ENCODE measurements at regions not wholly inside any gene's neighbourhood (a gene's known extent, or its start where the extent isn't known, plus 50 kb on each side); places are given as distances from the start of the nearest gene placed in this dataset.
A peak's percentile ranks its signal among the peaks of the same experiment; 100 is the strongest.

- no peak overlapping the region for H3K9ac ChIP-seq (ENCODE audit: low read length)
- DNase-seq, result no peak
Observed at GRCh38 chr6:66230591-66230990, 523.6 kb upstream of the EYS start.

GRCh38 chr6:66226109-66226508, 519.1 kb upstream of the EYS start:
- no peak for TF ChIP-seq CTCF (IDR thresholded peaks at IDR 0.05; ENCODE audit: low read length)
- TF ChIP-seq EZH2 (optimal IDR thresholded peaks at IDR 0.05; ENCODE audit: low read depth, low read length), result no peak
- TF ChIP-seq EZH2phosphoT487 (IDR thresholded peaks at IDR 0.05; ENCODE audit: low read length), result no peak
- no peak overlapping the region for H3K4me3 ChIP-seq (ENCODE audit: low read length)
- no peaks in the 10 kb centered on the region for H3K9me2 ChIP-seq (replicated peaks; ENCODE audit: insufficient read depth, low read length)
- H2AFZ ChIP-seq (ENCODE audit: low read length), result no peak overlapping the region
- H3K79me2 ChIP-seq (ENCODE audit: low read length), result no peaks in the 10 kb centered on the region
- DNase-seq, result no peak
- H3K4me1 ChIP-seq (ENCODE audit: low read length), result no peaks in the 10 kb centered on the region
- no peak overlapping the region for H3K9ac ChIP-seq (ENCODE audit: low read length)
- H4K20me1 ChIP-seq (ENCODE audit: insufficient read depth, low read length), result no peaks in the 10 kb centered on the region
- H3K27ac ChIP-seq (ENCODE audit: low read length), result no peak overlapping the region
- no peaks in the 10 kb centered on the region for H3F3A ChIP-seq (ENCODE audit: insufficient read depth, low read length)
- no peak overlapping the region for H3K4me2 ChIP-seq (ENCODE audit: low read depth, low read length)
- H3K36me3 ChIP-seq (replicated peaks; ENCODE audit: insufficient read depth, low read length), result no peaks in the 10 kb centered on the region
- H3K9me3 ChIP-seq (replicated peaks; ENCODE audit: insufficient read depth, low read length), result no peaks in the 10 kb centered on the region
- no peaks in the 10 kb centered on the region for H3K27me3 ChIP-seq (replicated peaks; ENCODE audit: insufficient read depth, low read length)

More at GRCh38 chr6:66230591-66230990, 523.6 kb upstream of the EYS start:
- Histone ChIP-seq H3F3A (ENCODE audit: insufficient read depth, low read length) (no peaks in the 10 kb centered on the region), H3K79me2 (ENCODE audit: low read length) (no peaks in the 10 kb centered on the region), H3K9me2 (replicated peaks; ENCODE audit: insufficient read depth, low read length) (no peaks in the 10 kb centered on the region), H3K27me3 (replicated peaks; ENCODE audit: insufficient read depth, low read length) (no peaks in the 10 kb centered on the region), H4K20me1 (ENCODE audit: insufficient read depth, low read length) (no peaks in the 10 kb centered on the region), H3K4me1 (ENCODE audit: low read length) (no peaks in the 10 kb centered on the region), H2AFZ (ENCODE audit: low read length) (no peak overlapping the region), H3K9me3 (replicated peaks; ENCODE audit: insufficient read depth, low read length) (no peaks in the 10 kb centered on the region), H3K4me2 (ENCODE audit: low read depth, low read length) (no peak overlapping the region), H3K4me3 (ENCODE audit: low read length) (no peak overlapping the region), H3K27ac (ENCODE audit: low read length) (no peak overlapping the region), H3K36me3 (replicated peaks; ENCODE audit: insufficient read depth, low read length) (no peaks in the 10 kb centered on the region)
- TF ChIP-seq CTCF (IDR thresholded peaks at IDR 0.05; ENCODE audit: low read length) (no peak), EZH2 (optimal IDR thresholded peaks at IDR 0.05; ENCODE audit: low read depth, low read length) (no peak), EZH2phosphoT487 (IDR thresholded peaks at IDR 0.05; ENCODE audit: low read length) (no peak)

- no peaks in the 10 kb centered on the region for H3K79me2 ChIP-seq (ENCODE audit: low read length)
- H3K4me3 ChIP-seq (ENCODE audit: low read length), result no peak overlapping the region
- no peak overlapping the region for H2AFZ ChIP-seq (ENCODE audit: low read length)
- TF ChIP-seq EZH2 (optimal IDR thresholded peaks at IDR 0.05; ENCODE audit: low read depth, low read length) (no peak), CTCF (IDR thresholded peaks at IDR 0.05; ENCODE audit: low read length) (no peak), EZH2phosphoT487 (IDR thresholded peaks at IDR 0.05; ENCODE audit: low read length) (no peak)
- H4K20me1 ChIP-seq (ENCODE audit: insufficient read depth, low read length), result no peaks in the 10 kb centered on the region
- no peaks in the 10 kb centered on the region for H3F3A ChIP-seq (ENCODE audit: insufficient read depth, low read length)
- peak; percentile 11 for DNase-seq
- H3K27ac ChIP-seq (ENCODE audit: low read length), result no peak overlapping the region
- H3K4me2 ChIP-seq (ENCODE audit: low read depth, low read length), result no peak overlapping the region
- H3K9me3 ChIP-seq (replicated peaks; ENCODE audit: insufficient read depth, low read length), result no peaks in the 10 kb centered on the region
- H3K9ac ChIP-seq (ENCODE audit: low read length), result no peak overlapping the region
- no peaks in the 10 kb centered on the region for H3K36me3 ChIP-seq (replicated peaks; ENCODE audit: insufficient read depth, low read length)
- no peaks in the 10 kb centered on the region for H3K27me3 ChIP-seq (replicated peaks; ENCODE audit: insufficient read depth, low read length)
- no peaks in the 10 kb centered on the region for H3K4me1 ChIP-seq (ENCODE audit: low read length)
- no peaks in the 10 kb centered on the region for H3K9me2 ChIP-seq (replicated peaks; ENCODE audit: insufficient read depth, low read length)
Observed at GRCh38 chr6:66210964-66211363, 503.9 kb upstream of the EYS start.
